K562 (cell line): ENCODE measurements at regions not wholly inside any gene's neighbourhood (a gene's known extent, or its start where the extent isn't known, plus 50 kb on each side); places are given as distances from the start of the nearest gene placed in this dataset.

Experiments
- ATAC-seq: fragments of 200-7000 bp; cut with Tn5 transposase; 3 replicates; pipeline ENCODE4 v1.9.1; 2020; ENCODE audit warnings: moderate library complexity
- BruUV-seq: library from RNA; stranded (reverse); fragments of 400-500 nt; replicated peaks from 2 replicates; lab custom pipeline; 2021; lab: Mats Ljungman, UMichigan
- CTCF ChIA-PET: fragments of 300-600 bp; formaldehyde crosslinking; extraction: SDS; loops from one replicate; lab custom pipeline; 2021; ENCODE audit warnings: low intra/inter-chr PET ratio; lab: Yijun Ruan, JAX
- POLR2A ChIA-PET: fragments of 300-600, 350-650 bp; sonication (Branson Sonifier 250); formaldehyde crosslinking; extraction: SDS; loops from one replicate; lab custom pipeline; 2021; ENCODE audit warnings: antibody characterized with exemption, inconsistent platforms; lab: Yijun Ruan, JAX
- DNase-seq, 4 experiments: peaks; one replicate each; pipeline versions ENCODE4 v3.0.0 to v3.0.0-alpha.2; 2011 to 2018; ENCODE audit warnings: low spot score in 3 of 4, mixed read lengths in 3 of 4; ENCODE audit errors: extremely low read depth in 1 of 4
- FAIRE-seq: peaks from 2 replicates; lab custom pipeline; 2011; peaks lifted over from hg19 to GRCh38; lab: Jason Lieb, UNC
- H2AFZ ChIP-seq: 2 replicates; pipeline ENCODE4 v1.6.0; 2011; ENCODE audit warnings: low read depth, low read length, control low read depth, inconsistent platforms
- H3K27ac ChIP-seq: fragments of 200-600 bp; 3 replicates; pipeline ENCODE4 v1.8.0; 2011; ENCODE audit warnings: low read depth, mild to moderate bottlenecking, control low read depth, inconsistent platforms, low read length, moderate library complexity, mixed read lengths; ENCODE audit errors: extremely low read depth
- H3K27me3 ChIP-seq, 2 experiments: fragments of 300-600 bp in 1 of 2; 2 replicates in 1 of 2; 3 replicates in 1 of 2; pipeline versions ENCODE4 v1.6.0 to v1.8.0; 2011; ENCODE audit warnings: inconsistent platforms in 2 of 2, low read length in 2 of 2, mild to moderate bottlenecking in 1 of 2, mixed read lengths in 1 of 2, moderate library complexity in 1 of 2; ENCODE audit not compliant: control insufficient read depth in 2 of 2, insufficient read depth in 2 of 2
- H3K36me3 ChIP-seq: fragments of 300-600 bp; 3 replicates; pipeline ENCODE4 v1.8.0; 2011; ENCODE audit warnings: mild to moderate bottlenecking, low read length, inconsistent platforms; ENCODE audit not compliant: control insufficient read depth, insufficient read depth
- H3K4me1 ChIP-seq, 2 experiments: fragments of 200-600 bp in 1 of 2; replicated peaks in 1 of 2; 2 replicates in 1 of 2; 3 replicates in 1 of 2; pipeline versions ENCODE4 v1.5.1 to v1.8.0; 2011; ENCODE audit warnings: inconsistent platforms in 2 of 2, low read length in 2 of 2, mild to moderate bottlenecking in 1 of 2, mixed read lengths in 1 of 2, moderate library complexity in 1 of 2; ENCODE audit not compliant: control insufficient read depth in 2 of 2, insufficient read depth in 2 of 2
- H3K4me2 ChIP-seq: 2 replicates; pipeline ENCODE4 v1.6.1; 2011; ENCODE audit warnings: low read length, control low read depth, inconsistent platforms, mixed read lengths; ENCODE audit not compliant: insufficient read depth
- H3K4me3 ChIP-seq: fragments of 200-600 bp; sonication (generic), shearing (Covaris generic); 2 replicates; pipeline ENCODE4 v1.5.1; 2016; ENCODE audit warnings: control low read depth, inconsistent platforms
- H3K79me2 ChIP-seq: fragments of 200-600 bp; 3 replicates; pipeline ENCODE4 v1.8.0; 2011; ENCODE audit warnings: low read length, inconsistent platforms; ENCODE audit not compliant: control insufficient read depth, insufficient read depth
- H3K9ac ChIP-seq, 2 experiments: 2 replicates each; pipeline versions ENCODE4 v1.6.0 to v1.6.1; 2011; ENCODE audit warnings: low read depth in 2 of 2, low read length in 2 of 2, control low read depth in 1 of 2, inconsistent platforms in 1 of 2, mild to moderate bottlenecking in 1 of 2, mixed read lengths in 1 of 2; ENCODE audit not compliant: insufficient read depth in 1 of 2
- H3K9me1 ChIP-seq: one replicate; pipeline ENCODE4 v1.6.0; 2011; ENCODE audit warnings: inconsistent platforms, mild to moderate bottlenecking, low read length, moderate library complexity; ENCODE audit not compliant: control insufficient read depth, insufficient read depth
- H3K9me3 ChIP-seq: replicated peaks from 2 replicates; pipeline ENCODE4 v1.5.1; 2011; ENCODE audit warnings: low read depth, low read length, inconsistent platforms; ENCODE audit not compliant: control insufficient read depth, insufficient read depth
- H4K20me1 ChIP-seq: replicated peaks from 2 replicates; pipeline ENCODE4 v1.6.1; 2011; ENCODE audit warnings: low read length, inconsistent platforms, mixed read lengths; ENCODE audit not compliant: control insufficient read depth, insufficient read depth
- ATF1 ChIP-seq, 2 experiments: fragments of 450-650 bp in 1 of 2; IDR thresholded peaks; 2 replicates each; pipeline ENCODE4 v1.6.1; 2016; ENCODE audit warnings: missing compliant biosample characterization in 1 of 2, missing genetic modification characterization in 1 of 2
- CREBBP ChIP-seq: IDR thresholded peaks from one replicate; pipeline ENCODE4 v1.6.1; 2012; ENCODE audit warnings: low read depth, mild to moderate bottlenecking, control low read depth, inconsistent platforms, low read length
- RBM14 ChIP-seq: fragments of 200-400 bp; formaldehyde crosslinking; IDR thresholded peaks from 2 replicates; pipeline ENCODE4 v1.6.1; 2018; ENCODE audit warnings: low read depth, mild to moderate bottlenecking, low read length, moderate library complexity, borderline replicate concordance; ENCODE audit not compliant: insufficient read depth
- RNF2 ChIP-seq: sonication (generic); IDR thresholded peaks from 2 replicates; pipeline ENCODE4 v1.6.1; 2016
- TBP ChIP-seq: optimal IDR thresholded peaks from 2 replicates; pipeline ENCODE3; 2011; ENCODE audit warnings: low read depth, low read length, improper control_type of control experiment
- YBX1 ChIP-seq: fragments of 450-650 bp; IDR thresholded peaks from 2 replicates; pipeline ENCODE4 v1.7.1; 2016; ENCODE audit warnings: mild to moderate bottlenecking
- ZNF583 ChIP-seq: fragments of 250-450 bp; sonication (Bioruptor Pico); IDR thresholded peaks from 2 replicates; pipeline ENCODE4 v1.4.0; 2020
- WGBS: fragments of 100-300 bp; shearing (Covaris generic); methylation state at CpG from one replicate; pipeline ENCODE4 v1.1.6; 2016; ENCODE audit warnings: low coverage, mixed read lengths; ENCODE audit not compliant: insufficient coverage; ENCODE audit errors: missing lambda C conversion rate; 5-methylcytosine and 5-hydroxymethylcytosine counted together
- in situ Hi-C: fragments of 300-500 bp; cut with MboI; formaldehyde crosslinking; loops from 4 replicates; pipeline ENCODE4 v1.15.0; 2018; ENCODE audit warnings: inconsistent platforms, mixed read lengths
- intact Hi-C: fragments of 100-400 bp; cut with micrococcal nuclease; formaldehyde crosslinking; loops from 2 replicates; pipeline ENCODE4 v1.14.2; 2022
- TF ChIP-seq, protein P1 (sequence below): fragments of 450-650 bp; IDR thresholded peaks from 2 replicates; pipeline ENCODE4 v1.6.1; 2016; ENCODE audit warnings: mild to moderate bottlenecking, moderate library complexity

DNA sequence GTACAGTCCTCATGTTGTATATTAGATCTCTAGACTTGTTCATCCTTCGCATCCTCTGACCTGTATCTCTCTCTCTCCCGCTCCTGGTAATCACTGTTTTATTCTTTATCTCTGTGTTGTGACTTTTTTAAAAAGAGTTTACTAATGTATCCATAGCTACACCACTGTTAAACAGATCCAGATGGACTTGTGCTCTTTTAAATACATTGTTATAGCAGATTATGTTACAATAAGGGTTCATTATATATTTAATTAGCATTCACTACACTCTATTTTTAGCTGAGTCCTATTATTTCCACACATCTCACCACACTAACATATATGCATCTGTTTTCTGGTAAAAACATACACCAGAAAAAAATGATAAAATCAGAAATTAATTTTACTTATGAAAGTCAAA is 90.5 kb downstream of the RBM43 start (continued):
- no peak for TF ChIP-seq YBX1
- no peak for TF ChIP-seq CREBBP
- TF ChIP-seq RNF2, result no peak
- no peak for TF ChIP-seq ZNF583

DNA sequence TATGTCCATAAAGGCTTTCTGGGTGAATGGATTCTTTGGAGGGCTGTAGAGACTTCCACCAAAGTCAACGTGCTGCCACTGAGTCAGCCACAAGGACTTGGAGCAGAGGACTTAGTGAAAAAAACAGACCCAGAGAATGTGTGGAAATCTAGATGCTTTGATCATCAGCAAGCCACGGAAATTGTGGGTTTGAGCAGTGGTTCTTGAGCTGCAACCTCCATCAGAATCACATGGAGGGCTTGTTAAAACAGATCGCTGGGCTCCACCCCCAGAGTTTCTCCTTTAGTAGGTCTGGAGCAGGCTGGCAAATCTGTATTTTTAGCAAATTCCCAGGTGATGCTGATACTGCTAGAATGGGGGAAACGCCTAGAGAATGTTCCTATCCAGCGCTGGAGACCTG is 95.3 kb downstream of the RBM43 start:
- intact Hi-C loops (no loop called here), in situ Hi-C loops (no loop called here)
- no peak overlapping the region for H3K4me3 ChIP-seq
- no peaks in the 10 kb centered on the region for H3K4me1 ChIP-seq
- DNase-seq (no peak), FAIRE-seq (no peak), ATAC-seq (no peak)
- H3K36me3 ChIP-seq, result no peaks in the 10 kb centered on the region
- 0% methylated on average over 5 of the region's 5 CpGs for WGBS
- no peaks in the 10 kb centered on the region for H3K9me1 ChIP-seq
- no peaks in the 10 kb centered on the region for H4K20me1 ChIP-seq
- H3K9me3 ChIP-seq, result no peaks in the 10 kb centered on the region
- ChIA-PET CTCF (interaction anchor here (0.6 kb wide), 1 partner anchor 1842 kb away, joined by 3 read pairs; no protein-coding TSS in a partner anchor), POLR2A (no interaction called here)
- H3K27ac ChIP-seq, result no peak overlapping the region
- no peaks in the 10 kb centered on the region for H3K79me2 ChIP-seq
- no TSS peak for BruUV-seq
- no peaks in the 10 kb centered on the region; a peak in 2 of 5 replicates for H3K27me3 ChIP-seq
- H3K9ac ChIP-seq, result no peak overlapping the region
- H3K4me2 ChIP-seq, result no peak overlapping the region
- H2AFZ ChIP-seq, result no peak overlapping the region
- TF ChIP-seq, protein P1, sequence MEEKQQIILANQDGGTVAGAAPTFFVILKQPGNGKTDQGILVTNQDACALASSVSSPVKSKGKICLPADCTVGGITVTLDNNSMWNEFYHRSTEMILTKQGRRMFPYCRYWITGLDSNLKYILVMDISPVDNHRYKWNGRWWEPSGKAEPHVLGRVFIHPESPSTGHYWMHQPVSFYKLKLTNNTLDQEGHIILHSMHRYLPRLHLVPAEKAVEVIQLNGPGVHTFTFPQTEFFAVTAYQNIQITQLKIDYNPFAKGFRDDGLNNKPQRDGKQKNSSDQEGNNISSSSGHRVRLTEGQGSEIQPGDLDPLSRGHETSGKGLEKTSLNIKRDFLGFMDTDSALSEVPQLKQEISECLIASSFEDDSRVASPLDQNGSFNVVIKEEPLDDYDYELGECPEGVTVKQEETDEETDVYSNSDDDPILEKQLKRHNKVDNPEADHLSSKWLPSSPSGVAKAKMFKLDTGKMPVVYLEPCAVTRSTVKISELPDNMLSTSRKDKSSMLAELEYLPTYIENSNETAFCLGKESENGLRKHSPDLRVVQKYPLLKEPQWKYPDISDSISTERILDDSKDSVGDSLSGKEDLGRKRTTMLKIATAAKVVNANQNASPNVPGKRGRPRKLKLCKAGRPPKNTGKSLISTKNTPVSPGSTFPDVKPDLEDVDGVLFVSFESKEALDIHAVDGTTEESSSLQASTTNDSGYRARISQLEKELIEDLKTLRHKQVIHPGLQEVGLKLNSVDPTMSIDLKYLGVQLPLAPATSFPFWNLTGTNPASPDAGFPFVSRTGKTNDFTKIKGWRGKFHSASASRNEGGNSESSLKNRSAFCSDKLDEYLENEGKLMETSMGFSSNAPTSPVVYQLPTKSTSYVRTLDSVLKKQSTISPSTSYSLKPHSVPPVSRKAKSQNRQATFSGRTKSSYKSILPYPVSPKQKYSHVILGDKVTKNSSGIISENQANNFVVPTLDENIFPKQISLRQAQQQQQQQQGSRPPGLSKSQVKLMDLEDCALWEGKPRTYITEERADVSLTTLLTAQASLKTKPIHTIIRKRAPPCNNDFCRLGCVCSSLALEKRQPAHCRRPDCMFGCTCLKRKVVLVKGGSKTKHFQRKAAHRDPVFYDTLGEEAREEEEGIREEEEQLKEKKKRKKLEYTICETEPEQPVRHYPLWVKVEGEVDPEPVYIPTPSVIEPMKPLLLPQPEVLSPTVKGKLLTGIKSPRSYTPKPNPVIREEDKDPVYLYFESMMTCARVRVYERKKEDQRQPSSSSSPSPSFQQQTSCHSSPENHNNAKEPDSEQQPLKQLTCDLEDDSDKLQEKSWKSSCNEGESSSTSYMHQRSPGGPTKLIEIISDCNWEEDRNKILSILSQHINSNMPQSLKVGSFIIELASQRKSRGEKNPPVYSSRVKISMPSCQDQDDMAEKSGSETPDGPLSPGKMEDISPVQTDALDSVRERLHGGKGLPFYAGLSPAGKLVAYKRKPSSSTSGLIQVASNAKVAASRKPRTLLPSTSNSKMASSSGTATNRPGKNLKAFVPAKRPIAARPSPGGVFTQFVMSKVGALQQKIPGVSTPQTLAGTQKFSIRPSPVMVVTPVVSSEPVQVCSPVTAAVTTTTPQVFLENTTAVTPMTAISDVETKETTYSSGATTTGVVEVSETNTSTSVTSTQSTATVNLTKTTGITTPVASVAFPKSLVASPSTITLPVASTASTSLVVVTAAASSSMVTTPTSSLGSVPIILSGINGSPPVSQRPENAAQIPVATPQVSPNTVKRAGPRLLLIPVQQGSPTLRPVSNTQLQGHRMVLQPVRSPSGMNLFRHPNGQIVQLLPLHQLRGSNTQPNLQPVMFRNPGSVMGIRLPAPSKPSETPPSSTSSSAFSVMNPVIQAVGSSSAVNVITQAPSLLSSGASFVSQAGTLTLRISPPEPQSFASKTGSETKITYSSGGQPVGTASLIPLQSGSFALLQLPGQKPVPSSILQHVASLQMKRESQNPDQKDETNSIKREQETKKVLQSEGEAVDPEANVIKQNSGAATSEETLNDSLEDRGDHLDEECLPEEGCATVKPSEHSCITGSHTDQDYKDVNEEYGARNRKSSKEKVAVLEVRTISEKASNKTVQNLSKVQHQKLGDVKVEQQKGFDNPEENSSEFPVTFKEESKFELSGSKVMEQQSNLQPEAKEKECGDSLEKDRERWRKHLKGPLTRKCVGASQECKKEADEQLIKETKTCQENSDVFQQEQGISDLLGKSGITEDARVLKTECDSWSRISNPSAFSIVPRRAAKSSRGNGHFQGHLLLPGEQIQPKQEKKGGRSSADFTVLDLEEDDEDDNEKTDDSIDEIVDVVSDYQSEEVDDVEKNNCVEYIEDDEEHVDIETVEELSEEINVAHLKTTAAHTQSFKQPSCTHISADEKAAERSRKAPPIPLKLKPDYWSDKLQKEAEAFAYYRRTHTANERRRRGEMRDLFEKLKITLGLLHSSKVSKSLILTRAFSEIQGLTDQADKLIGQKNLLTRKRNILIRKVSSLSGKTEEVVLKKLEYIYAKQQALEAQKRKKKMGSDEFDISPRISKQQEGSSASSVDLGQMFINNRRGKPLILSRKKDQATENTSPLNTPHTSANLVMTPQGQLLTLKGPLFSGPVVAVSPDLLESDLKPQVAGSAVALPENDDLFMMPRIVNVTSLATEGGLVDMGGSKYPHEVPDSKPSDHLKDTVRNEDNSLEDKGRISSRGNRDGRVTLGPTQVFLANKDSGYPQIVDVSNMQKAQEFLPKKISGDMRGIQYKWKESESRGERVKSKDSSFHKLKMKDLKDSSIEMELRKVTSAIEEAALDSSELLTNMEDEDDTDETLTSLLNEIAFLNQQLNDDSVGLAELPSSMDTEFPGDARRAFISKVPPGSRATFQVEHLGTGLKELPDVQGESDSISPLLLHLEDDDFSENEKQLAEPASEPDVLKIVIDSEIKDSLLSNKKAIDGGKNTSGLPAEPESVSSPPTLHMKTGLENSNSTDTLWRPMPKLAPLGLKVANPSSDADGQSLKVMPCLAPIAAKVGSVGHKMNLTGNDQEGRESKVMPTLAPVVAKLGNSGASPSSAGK, result no peak
- no peak for TF ChIP-seq ATF1 (CRISPR knock-in tag; IDR thresholded peaks at IDR 0.05)
- TF ChIP-seq ATF1 (tag; IDR thresholded peaks at IDR 0.05), result no peak
- TF ChIP-seq TBP, result no peak
- no peak for TF ChIP-seq RBM14
